IMR-90 (cell line): ENCODE measurements at regions not wholly inside any gene's neighbourhood (a gene's known extent, or its start where the extent isn't known, plus 50 kb on each side); places are given as distances from the start of the nearest gene placed in this dataset.

ENCODE experiments used
- ATAC-seq: fragments of 200-7000 bp; cut with Tn5 transposase; 2 replicates; pipeline ENCODE4 v1.9.1; 2020; ENCODE audit warnings: low read depth, mild to moderate bottlenecking, moderate library complexity
- BruUV-seq: library from RNA; stranded (reverse); fragments of 400-500 nt; replicated peaks from 2 replicates; lab custom pipeline; 2021; lab: Mats Ljungman, UMichigan
- CTCF ChIA-PET: fragments of 300-600 bp; formaldehyde crosslinking; extraction: SDS; loops from one replicate; lab custom pipeline; 2021; ENCODE audit warnings: antibody characterized with exemption; lab: Yijun Ruan, JAX
- POLR2A ChIA-PET: fragments of 300-600 bp; sonication (Branson Sonifier 250); formaldehyde crosslinking; loops from one replicate; lab custom pipeline; 2022; ENCODE audit warnings: antibody characterized with exemption; ENCODE audit not compliant: unreplicated experiment; lab: Charles Lee
- DNase-seq: peaks from one replicate; pipeline ENCODE4 v3.0.0; 2013
- H2AFZ ChIP-seq: replicated peaks from 2 replicates; pipeline ENCODE3; 2013; ENCODE audit warnings: low read length, mild to moderate bottlenecking; ENCODE audit not compliant: poor library complexity
- H2AK5ac ChIP-seq: 2 replicates; pipeline ENCODE4 v1.6.1; 2013; ENCODE audit warnings: low read depth, low read length, inconsistent platforms
- H2AK9ac ChIP-seq: replicated peaks from 2 replicates; pipeline ENCODE3; 2013; ENCODE audit warnings: mild to moderate bottlenecking, low read depth, low read length, moderate library complexity; ENCODE audit not compliant: poor library complexity
- H2BK120ac ChIP-seq: 2 replicates; pipeline ENCODE4 v1.6.1; 2013; ENCODE audit warnings: low read depth, low read length, inconsistent platforms
- H2BK15ac ChIP-seq: 3 replicates; pipeline ENCODE4 v1.6.1; 2013; ENCODE audit warnings: low read depth, low read length, inconsistent platforms
- H2BK20ac ChIP-seq: 2 replicates; pipeline ENCODE4 v1.6.1; 2013; ENCODE audit warnings: low read depth, mild to moderate bottlenecking, inconsistent platforms, low read length, moderate library complexity
- H2BK5ac ChIP-seq: 2 replicates; pipeline ENCODE4 v1.6.1; 2013; ENCODE audit warnings: mild to moderate bottlenecking, low read depth, low read length, inconsistent platforms; ENCODE audit not compliant: poor library complexity, severe bottlenecking
- H3K14ac ChIP-seq: replicated peaks from 2 replicates; pipeline ENCODE4 v1.6.1; 2013; ENCODE audit warnings: low read depth, low read length, inconsistent platforms
- H3K18ac ChIP-seq: 2 replicates; pipeline ENCODE4 v1.6.1; 2013; ENCODE audit warnings: low read depth, low read length, control low read depth
- H3K23ac ChIP-seq: 2 replicates; pipeline ENCODE4 v1.6.1; 2013; ENCODE audit warnings: low read depth, low read length, inconsistent platforms
- H3K27ac ChIP-seq: 2 replicates; pipeline ENCODE4 v1.5.1; 2013; ENCODE audit warnings: mild to moderate bottlenecking, control low read depth, low read length; ENCODE audit not compliant: insufficient read depth
- H3K27me3 ChIP-seq: 2 replicates; pipeline ENCODE4 v1.6.1; 2013; ENCODE audit warnings: low read length; ENCODE audit not compliant: control insufficient read depth, insufficient read depth
- H3K36me3 ChIP-seq: 2 replicates; pipeline ENCODE4 v1.6.1; 2013; ENCODE audit warnings: low read length, mixed read lengths; ENCODE audit not compliant: control insufficient read depth, insufficient read depth
- H3K4ac ChIP-seq: 2 replicates; pipeline ENCODE4 v1.6.1; 2013; ENCODE audit warnings: low read depth, low read length, inconsistent platforms
- H3K4me1 ChIP-seq: 2 replicates; pipeline ENCODE4 v1.6.1; 2013; ENCODE audit warnings: low read length, mixed read lengths; ENCODE audit not compliant: control insufficient read depth, insufficient read depth
- H3K4me2 ChIP-seq: 2 replicates; pipeline ENCODE4 v1.6.1; 2013; ENCODE audit warnings: low read depth, mild to moderate bottlenecking, control low read depth, low read length, moderate library complexity
- H3K4me3 ChIP-seq: 2 replicates; pipeline ENCODE4 v1.5.1; 2013; ENCODE audit warnings: low read depth, mild to moderate bottlenecking, control low read depth, low read length, moderate library complexity; ENCODE audit not compliant: insufficient read depth
- H3K56ac ChIP-seq: 2 replicates; pipeline ENCODE4 v1.6.1; 2013; ENCODE audit warnings: low read length, inconsistent platforms; ENCODE audit not compliant: insufficient read depth; ENCODE audit errors: extremely low read depth
- H3K79me1 ChIP-seq, 2 experiments: 2 replicates each; pipeline ENCODE4 v1.6.1; 2013; ENCODE audit warnings: low read length in 2 of 2, inconsistent platforms in 1 of 2, low read depth in 1 of 2
- H3K9ac ChIP-seq: 2 replicates; pipeline ENCODE4 v1.6.1; 2013; ENCODE audit warnings: low read depth, low read length, control low read depth
- H3K9me1 ChIP-seq: 2 replicates; pipeline ENCODE4 v1.6.1; 2013; ENCODE audit warnings: low read length, inconsistent platforms; ENCODE audit not compliant: insufficient read depth
- H3K9me3 ChIP-seq: 2 replicates; pipeline ENCODE4 v1.6.1; 2013; ENCODE audit warnings: low read length; ENCODE audit not compliant: control insufficient read depth, insufficient read depth
- H4K20me1 ChIP-seq: 2 replicates; pipeline ENCODE4 v1.6.1; 2013; ENCODE audit warnings: low read length, inconsistent platforms; ENCODE audit not compliant: insufficient read depth
- H4K5ac ChIP-seq: 2 replicates; pipeline ENCODE4 v1.6.1; 2013; ENCODE audit warnings: mild to moderate bottlenecking, low read depth, low read length, control low read depth
- H4K8ac ChIP-seq, 2 experiments: 2 replicates each; pipeline ENCODE4 v1.6.1; 2013; ENCODE audit warnings: low read depth in 2 of 2, low read length in 2 of 2, control low read depth in 1 of 2, inconsistent platforms in 1 of 2
- H4K91ac ChIP-seq: 2 replicates; pipeline ENCODE4 v1.6.1; 2013; ENCODE audit warnings: low read depth, low read length, inconsistent platforms; ENCODE audit not compliant: insufficient read depth
- BHLHE40 ChIP-seq: fragments of 150-350 bp; IDR thresholded peaks from 2 replicates; pipeline ENCODE4 v1.6.1; 2016; ENCODE audit warnings: mild to moderate bottlenecking, low read depth, low read length
- CEBPB ChIP-seq: IDR thresholded peaks from 2 replicates; pipeline ENCODE4 v1.6.1; 2012; ENCODE audit warnings: low read depth, low read length, improper control_type of control experiment
- CHD1 ChIP-seq: IDR thresholded peaks from 2 replicates; pipeline ENCODE4 v1.6.1; 2012; ENCODE audit warnings: low read depth, low read length, improper control_type of control experiment
- CTCF ChIP-seq: conservative IDR thresholded peaks from 2 replicates; pipeline ENCODE4 v1.5.1; 2012; ENCODE audit warnings: mild to moderate bottlenecking, low read depth, low read length, improper control_type of control experiment
- ELK1 ChIP-seq: fragments of 150-350 bp; IDR thresholded peaks from 2 replicates; pipeline ENCODE4 v1.6.1; 2016; ENCODE audit warnings: low read depth, mild to moderate bottlenecking, low read length, moderate library complexity, borderline replicate concordance
- FOS ChIP-seq: fragments of 150-350 bp; IDR thresholded peaks from 2 replicates; pipeline ENCODE4 v1.6.1; 2016; ENCODE audit warnings: low read depth, low read length
- MAFK ChIP-seq: IDR thresholded peaks from 2 replicates; pipeline ENCODE4 v1.6.1; 2012; ENCODE audit warnings: low read depth, low read length, improper control_type of control experiment
- MAZ ChIP-seq: IDR thresholded peaks from 2 replicates; pipeline ENCODE4 v1.6.1; 2012; ENCODE audit warnings: low read depth, mild to moderate bottlenecking, low read length, improper control_type of control experiment, moderate library complexity, borderline replicate concordance
- MXI1 ChIP-seq: IDR thresholded peaks from 2 replicates; pipeline ENCODE4 v1.6.1; 2012; ENCODE audit warnings: low read depth, mild to moderate bottlenecking, low read length, moderate library complexity, borderline replicate concordance
- NFE2L2 ChIP-seq: fragments of 150-350 bp; IDR thresholded peaks from 2 replicates; pipeline ENCODE4 v1.6.1; 2016; ENCODE audit warnings: low read depth, mild to moderate bottlenecking, low read length
- POLR2A ChIP-seq: IDR thresholded peaks from 2 replicates; pipeline ENCODE4 v1.6.1; 2012; ENCODE audit warnings: mild to moderate bottlenecking, low read depth, low read length
- RAD21 ChIP-seq: IDR thresholded peaks from 2 replicates; pipeline ENCODE4 v1.6.1; 2012; ENCODE audit warnings: low read length, improper control_type of control experiment
- RCOR1 ChIP-seq: IDR thresholded peaks from 2 replicates; pipeline ENCODE4 v1.6.1; 2012; ENCODE audit warnings: mild to moderate bottlenecking, low read length, improper control_type of control experiment; ENCODE audit not compliant: insufficient replicate concordance
- RFX5 ChIP-seq: IDR thresholded peaks from 2 replicates; pipeline ENCODE4 v1.8.0; 2012; ENCODE audit warnings: low read depth, mild to moderate bottlenecking, low read length, moderate library complexity
- USF2 ChIP-seq: fragments of 150-350 bp; IDR thresholded peaks from 2 replicates; pipeline ENCODE4 v1.6.1; 2017; ENCODE audit warnings: mild to moderate bottlenecking, antibody characterized with exemption, low read length, low read depth
- WGBS, 2 experiments: methylation state at CpG; one replicate each; pipeline versions ENCODE4 v1.1.5 to v1.1.7; 2013; ENCODE audit warnings: missing lambda C conversion rate in 2 of 2; ENCODE audit not compliant: insufficient read length in 1 of 2; ENCODE audit errors: extremely low coverage in 2 of 2; 5-methylcytosine and 5-hydroxymethylcytosine counted together
- dilution Hi-C: fragments of 300-500 bp; cut with HindIII; formaldehyde crosslinking; loops from one replicate; pipeline ENCODE4 v1.14.3; 2018; ENCODE audit warnings: low sequenced_read_pairs; ENCODE audit not compliant: unreplicated experiment
- in situ Hi-C: fragments of 300-500 bp; cut with MboI; formaldehyde crosslinking; loops from 3 replicates; pipeline ENCODE4 v1.14.3; 2019; ENCODE audit warnings: low sequenced_read_pairs, inconsistent platforms, mixed read lengths
- intact Hi-C: fragments of 100-400 bp; cut with micrococcal nuclease; formaldehyde crosslinking; loops from 2 replicates; pipeline ENCODE4 v1.10.0; 2022

GRCh38 chr9:87323928-87324327 is 173.7 kb upstream of the DAPK1 start:
- DNase-seq: no peak
- Histone ChIP-seq H3K79me1 (no peaks in the 10 kb centered on the region), H3K23ac (no peak overlapping the region), H3K27me3 (0 out of 2 replicates have a peak, but pooled peaks cover 2% of the 10 kb centered on the region), H3K18ac (no peak overlapping the region), H3K4ac (peak overlapping the region; percentile 40; the same call in 1 of the 2 replicates), H3K56ac (no peak overlapping the region), H4K8ac (0 out of 4 replicates have a peak overlapping the region, but pooled peaks of 1 of the 2 experiments have one; percentile 13), H3K4me2 (no peak overlapping the region), H3K9me3 (no peaks in the 10 kb centered on the region), H2AK5ac (peak overlapping the region; percentile 44; the same call in 1 of the 2 replicates), H2AK9ac (no peak overlapping the region), H3K9me1 (no peaks in the 10 kb centered on the region; the same call in 1 of the 2 replicates), H2BK15ac (no peak overlapping the region), H2BK5ac (no peak overlapping the region), H3K36me3 (no peaks in the 10 kb centered on the region), H3K4me1 (no peaks in the 10 kb centered on the region), H3K4me3 (no peak overlapping the region), H4K5ac (peak overlapping the region; percentile 4; the same call in 1 of the 2 replicates), H2BK20ac (peak overlapping the region; percentile 15; the same call in 1 of the 2 replicates), H2AFZ (no peak overlapping the region), H4K20me1 (no peaks in the 10 kb centered on the region), H2BK120ac (peak overlapping the region; percentile 8; the same call in 1 of the 2 replicates), H4K91ac (0 out of 2 replicates have a peak overlapping the region, but pooled peaks have one; percentile 6), H3K9ac (no peak overlapping the region), H3K14ac (no peak overlapping the region), H3K27ac (no peak overlapping the region)
- no peak for ATAC-seq
- 60% methylated on average over 1 of the region's 2 CpGs; no CpG with 5 or more reads in 1 of the 2 experiments for WGBS, 2 experiments
- intact Hi-C loops: loop anchor here (1.0 to 10.0 kb wide), 11 partner anchors 52 to 910 kb away; partner anchors contain the start of gene GAS1
- BruUV-seq: no TSS peak
- dilution Hi-C loops: no loop called here
- ChIA-PET CTCF (interaction anchor here (1.3 to 1.6 kb wide), 3 partner anchors 375 to 909 kb away, joined by 3 to 6 read pairs (median 5); no protein-coding TSS in a partner anchor), POLR2A (no interaction called here)
- in situ Hi-C loops: loop anchor here (5.0 to 10.0 kb wide), 3 partner anchors 379 to 837 kb away; partner anchors contain the start of gene GAS1
- TF ChIP-seq FOS (no peak), CHD1 (no peak), RCOR1 (no peak), BHLHE40 (no peak), ELK1 (no peak), RFX5 (no peak), RAD21 (no peak), POLR2A (no peak), MAFK (no peak), MXI1 (no peak), CTCF (no peak), NFE2L2 (no peak), MAZ (no peak), CEBPB (no peak), USF2 (no peak)
